C4-2B (cell line): ENCODE measurements at regions not wholly inside any gene's neighbourhood (a gene's known extent, or its start where the extent isn't known, plus 50 kb on each side); places are given as distances from the start of the nearest gene placed in this dataset.

Source experiments
- H3K27ac ChIP-seq: fragments of 450-650 bp; 2 replicates; pipeline ENCODE4 v1.5.1; 2017
- ZFX ChIP-seq: fragments of 450-650 bp; IDR thresholded peaks from 2 replicates; pipeline ENCODE4 v1.6.1; 2017
- TF ChIP-seq, protein P1 (sequence below): fragments of 450-650 bp; conservative IDR thresholded peaks from 2 replicates; pipeline ENCODE4 v1.5.1; 2017; ENCODE audit warnings: mild to moderate bottlenecking

- no peak for TF ChIP-seq ZFX
- TF ChIP-seq, protein P1, sequence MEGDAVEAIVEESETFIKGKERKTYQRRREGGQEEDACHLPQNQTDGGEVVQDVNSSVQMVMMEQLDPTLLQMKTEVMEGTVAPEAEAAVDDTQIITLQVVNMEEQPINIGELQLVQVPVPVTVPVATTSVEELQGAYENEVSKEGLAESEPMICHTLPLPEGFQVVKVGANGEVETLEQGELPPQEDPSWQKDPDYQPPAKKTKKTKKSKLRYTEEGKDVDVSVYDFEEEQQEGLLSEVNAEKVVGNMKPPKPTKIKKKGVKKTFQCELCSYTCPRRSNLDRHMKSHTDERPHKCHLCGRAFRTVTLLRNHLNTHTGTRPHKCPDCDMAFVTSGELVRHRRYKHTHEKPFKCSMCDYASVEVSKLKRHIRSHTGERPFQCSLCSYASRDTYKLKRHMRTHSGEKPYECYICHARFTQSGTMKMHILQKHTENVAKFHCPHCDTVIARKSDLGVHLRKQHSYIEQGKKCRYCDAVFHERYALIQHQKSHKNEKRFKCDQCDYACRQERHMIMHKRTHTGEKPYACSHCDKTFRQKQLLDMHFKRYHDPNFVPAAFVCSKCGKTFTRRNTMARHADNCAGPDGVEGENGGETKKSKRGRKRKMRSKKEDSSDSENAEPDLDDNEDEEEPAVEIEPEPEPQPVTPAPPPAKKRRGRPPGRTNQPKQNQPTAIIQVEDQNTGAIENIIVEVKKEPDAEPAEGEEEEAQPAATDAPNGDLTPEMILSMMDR: no peak
- no peak overlapping the region for H3K27ac ChIP-seq
Measured at GRCh38 chr2:2851806-2852777, 521.0 kb upstream of the MYT1L start.

DNA sequence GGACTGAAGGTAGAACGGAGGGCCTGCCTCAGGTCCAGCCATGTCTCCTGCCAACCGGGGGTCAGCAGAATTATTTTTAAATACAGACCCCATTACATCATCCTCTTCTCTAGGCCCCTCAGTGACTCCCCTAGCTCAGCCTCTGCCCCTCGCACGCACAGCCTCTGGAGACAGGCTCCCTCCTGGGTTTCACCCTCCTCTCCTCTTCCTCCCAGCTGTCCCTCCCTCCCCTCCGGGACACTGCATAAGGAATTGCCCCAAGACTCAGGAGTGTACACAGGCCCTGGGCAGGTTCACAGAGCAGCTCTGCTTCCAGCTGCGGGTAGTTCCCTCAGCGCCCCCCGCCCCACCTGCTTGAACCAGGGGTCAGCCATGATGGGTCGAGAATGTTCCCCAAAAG is 520.2 kb upstream of the MYT1L start:
- no peak overlapping the region for H3K27ac ChIP-seq
- TF ChIP-seq ZFX: no peak
- TF ChIP-seq, protein P1: no peak

DNA sequence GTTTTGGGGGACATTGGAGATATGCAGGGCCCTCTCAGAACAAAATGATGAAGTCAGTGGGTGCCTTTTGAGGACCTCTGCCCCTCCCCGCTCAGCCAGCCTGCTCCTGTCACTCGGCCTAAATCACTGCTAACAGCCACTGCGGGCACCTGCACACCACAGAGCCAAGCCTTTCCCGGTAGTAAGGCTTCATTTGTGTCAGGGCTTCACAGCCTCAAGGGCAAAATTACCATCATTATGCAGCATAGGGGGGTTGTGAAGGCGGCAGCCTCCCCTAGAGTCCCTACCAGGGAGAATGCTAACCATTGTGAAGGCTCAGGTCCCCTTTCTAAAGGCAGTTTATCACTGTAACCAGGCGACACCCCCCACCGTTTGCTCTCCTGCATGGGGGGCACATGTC is 519.8 kb upstream of the MYT1L start:
- H3K27ac ChIP-seq: no peak overlapping the region
- TF ChIP-seq, protein P1: no peak
- TF ChIP-seq ZFX: no peak

DNA sequence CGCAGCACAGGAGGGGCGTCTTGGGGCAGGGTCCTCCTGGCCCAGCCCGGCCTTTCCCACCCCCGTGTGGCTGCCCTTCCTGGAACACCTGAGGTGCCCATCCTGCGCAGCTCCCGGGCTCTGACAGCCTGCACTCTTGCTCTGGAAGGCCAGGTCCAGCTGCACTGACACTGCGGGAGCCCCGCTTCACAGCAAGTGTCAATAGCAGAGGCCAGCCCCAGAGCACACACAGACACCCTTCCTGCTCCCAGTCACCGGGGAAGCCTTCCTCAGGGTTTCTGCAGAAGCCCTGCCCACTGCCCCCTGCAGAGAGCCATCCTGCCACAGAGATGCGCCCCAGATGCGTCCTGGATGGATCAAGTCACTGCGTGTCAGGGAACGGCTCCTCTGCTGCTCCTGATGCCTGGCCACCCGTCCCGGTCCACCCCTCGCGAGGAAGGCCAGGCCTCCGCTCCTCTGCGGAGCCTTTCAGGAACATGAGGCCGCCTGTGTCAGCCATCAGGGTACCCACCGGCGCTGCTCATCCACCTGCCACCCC is 519.2 kb upstream of the MYT1L start:
- TF ChIP-seq, protein P1: no peak
- no peak for TF ChIP-seq ZFX
- no peak overlapping the region for H3K27ac ChIP-seq

GRCh38 chr2:2849464-2850217 is 518.6 kb upstream of the MYT1L start:
- TF ChIP-seq, protein P1: no peak
- no peak for TF ChIP-seq ZFX
- H3K27ac ChIP-seq: no peak overlapping the region

DNA sequence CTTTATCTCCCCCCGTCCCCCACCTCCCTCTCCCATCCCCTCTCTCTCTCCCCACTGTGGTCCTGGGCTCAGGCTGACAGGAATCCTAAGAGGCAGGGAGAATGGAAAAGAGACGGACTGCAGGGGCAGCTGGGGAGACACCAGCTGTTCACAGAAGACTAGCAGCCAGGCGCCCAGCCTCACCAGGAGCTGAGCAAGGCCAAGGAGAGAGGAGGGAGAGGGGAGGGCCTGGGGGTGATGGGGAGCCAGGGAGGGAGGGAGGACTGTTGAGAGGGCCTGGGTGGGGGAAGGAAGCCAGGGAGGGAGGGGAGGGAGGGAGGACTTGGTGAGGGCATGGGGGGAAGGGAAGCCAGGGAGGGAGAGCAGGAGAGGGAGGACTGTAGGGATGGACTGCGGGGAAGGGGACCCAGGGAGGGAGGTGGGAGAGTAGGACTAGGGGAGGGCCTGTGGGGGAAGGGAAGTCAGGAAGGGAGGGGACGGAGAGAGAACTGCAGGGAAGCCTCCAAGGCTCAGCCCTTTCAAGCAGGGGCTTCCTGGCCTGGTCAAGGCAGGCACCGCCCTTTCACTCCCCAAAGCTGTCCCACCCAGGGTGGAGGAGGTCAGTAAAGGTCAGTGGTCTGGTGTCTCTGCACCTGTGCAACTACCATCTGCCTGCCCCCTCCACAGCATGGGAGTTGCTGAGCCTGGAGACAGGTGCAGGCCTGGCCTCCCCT is 517.7 kb upstream of the MYT1L start:
- no peak overlapping the region for H3K27ac ChIP-seq
- no peak for TF ChIP-seq ZFX
- TF ChIP-seq, protein P1: no peak
